ENCODE measurements at regions not wholly inside any gene's neighbourhood (a gene's known extent, or its start where the extent isn't known, plus 50 kb on each side); places are given as distances from the start of the nearest gene placed in this dataset.

DNA sequence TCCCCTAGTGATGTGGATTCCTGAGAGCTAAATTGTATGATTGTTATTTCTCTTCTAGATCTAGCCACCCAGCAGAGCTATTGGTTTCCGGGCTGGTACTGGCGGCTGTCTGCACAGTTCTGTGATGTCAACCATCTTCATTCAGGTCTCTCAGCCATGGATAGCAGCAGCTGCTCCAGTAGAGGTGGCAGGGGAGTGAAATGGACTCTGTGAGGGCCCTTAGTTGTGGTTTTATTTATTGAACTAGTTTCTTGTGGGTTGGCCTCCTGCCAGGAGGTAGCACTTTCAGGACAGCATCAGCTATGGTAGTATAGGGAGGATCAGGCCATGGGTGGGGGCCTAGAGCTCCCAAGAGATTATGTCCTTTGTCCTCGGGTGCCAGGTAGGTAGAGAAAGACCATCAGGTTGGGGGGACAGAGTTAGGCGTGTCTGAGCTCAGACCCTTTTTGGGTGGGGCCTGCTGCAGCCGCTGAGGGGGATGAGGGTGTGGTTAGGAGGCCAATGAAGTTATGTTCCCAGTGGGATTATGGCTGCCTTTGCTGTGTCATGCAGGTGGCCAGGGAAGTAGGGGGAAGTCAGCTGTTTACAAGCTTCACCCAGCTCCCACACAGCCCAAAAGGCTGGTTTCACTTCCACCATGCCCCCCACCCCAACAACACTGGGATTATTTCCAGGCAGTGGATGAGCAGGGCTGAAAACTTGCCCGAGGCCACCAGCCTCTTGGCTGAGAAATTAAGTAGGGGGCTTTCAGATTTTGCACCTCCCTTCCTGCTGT is 55.1 kb upstream of the RGS4 start:
- no peak for FAIRE-seq
- no peaks in the 10 kb centered on the region for H3K27me3 ChIP-seq (ENCODE audit: control insufficient read depth, insufficient read depth, low read length)
- no peak for DNase-seq (ENCODE audit: low read depth)

GRCh38 chr1:163006051-163006834 is 62.9 kb upstream of the RGS4 start:
- DNase-seq (ENCODE audit: low read depth) (no peak), FAIRE-seq (no peak)
- TF ChIP-seq, protein P1, sequence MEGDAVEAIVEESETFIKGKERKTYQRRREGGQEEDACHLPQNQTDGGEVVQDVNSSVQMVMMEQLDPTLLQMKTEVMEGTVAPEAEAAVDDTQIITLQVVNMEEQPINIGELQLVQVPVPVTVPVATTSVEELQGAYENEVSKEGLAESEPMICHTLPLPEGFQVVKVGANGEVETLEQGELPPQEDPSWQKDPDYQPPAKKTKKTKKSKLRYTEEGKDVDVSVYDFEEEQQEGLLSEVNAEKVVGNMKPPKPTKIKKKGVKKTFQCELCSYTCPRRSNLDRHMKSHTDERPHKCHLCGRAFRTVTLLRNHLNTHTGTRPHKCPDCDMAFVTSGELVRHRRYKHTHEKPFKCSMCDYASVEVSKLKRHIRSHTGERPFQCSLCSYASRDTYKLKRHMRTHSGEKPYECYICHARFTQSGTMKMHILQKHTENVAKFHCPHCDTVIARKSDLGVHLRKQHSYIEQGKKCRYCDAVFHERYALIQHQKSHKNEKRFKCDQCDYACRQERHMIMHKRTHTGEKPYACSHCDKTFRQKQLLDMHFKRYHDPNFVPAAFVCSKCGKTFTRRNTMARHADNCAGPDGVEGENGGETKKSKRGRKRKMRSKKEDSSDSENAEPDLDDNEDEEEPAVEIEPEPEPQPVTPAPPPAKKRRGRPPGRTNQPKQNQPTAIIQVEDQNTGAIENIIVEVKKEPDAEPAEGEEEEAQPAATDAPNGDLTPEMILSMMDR (IDR thresholded peaks at IDR 0.05; ENCODE audit: insufficient read depth, low read length, severe bottlenecking), result no peak
- Histone ChIP-seq H3K36me3 (ENCODE audit: control insufficient read depth, insufficient read depth, low read length) (no peaks in the 10 kb centered on the region), H3K27me3 (ENCODE audit: control insufficient read depth, insufficient read depth, low read length) (no peaks in the 10 kb centered on the region), H3K4me3 (ENCODE audit: low read depth, low read length) (no peak overlapping the region)

More for the DNA sequence above, 55.1 kb upstream of the RGS4 start:
- no peak overlapping the region for H3K4me3 ChIP-seq (ENCODE audit: low read depth, low read length)
- H3K36me3 ChIP-seq (ENCODE audit: control insufficient read depth, insufficient read depth, low read length), result no peaks in the 10 kb centered on the region
- TF ChIP-seq, protein P1 (IDR thresholded peaks at IDR 0.05; ENCODE audit: insufficient read depth, low read length, severe bottlenecking), result no peak

DNA sequence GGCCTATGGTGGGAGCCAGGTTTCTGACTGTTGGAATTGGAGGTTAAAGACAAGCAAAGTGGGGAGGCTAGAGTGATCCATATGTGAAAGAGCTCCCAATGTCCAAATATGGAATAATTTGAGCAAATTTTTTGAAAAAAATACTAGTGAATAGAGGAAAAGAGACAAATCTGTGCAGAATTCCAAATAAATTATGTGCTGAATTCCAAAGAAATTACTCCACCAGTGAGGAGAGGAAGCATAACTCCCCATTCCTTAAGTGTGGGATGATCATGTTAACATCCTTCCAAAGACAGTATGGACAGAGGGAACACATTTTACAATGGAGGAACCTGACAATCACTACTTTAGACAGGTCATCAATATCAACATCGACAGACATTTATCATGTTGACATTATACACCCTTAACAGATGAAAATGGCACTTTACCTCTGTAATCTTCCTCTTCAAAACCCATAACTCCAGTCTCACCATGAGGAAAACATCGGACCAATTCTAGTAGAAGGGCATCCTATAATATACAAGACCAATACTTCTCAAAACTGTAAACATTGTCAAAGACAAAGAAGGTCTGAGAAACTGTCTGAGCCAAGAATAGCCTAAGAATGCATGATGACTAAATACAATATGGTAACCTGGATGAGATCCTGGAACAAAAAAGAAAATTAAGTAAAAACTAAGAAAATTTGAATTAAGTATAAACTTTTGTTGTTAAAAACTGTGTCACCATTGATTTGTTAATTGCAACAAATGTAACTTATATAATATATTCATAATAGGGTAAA is 71.5 kb upstream of the RGS4 start:
- Histone ChIP-seq H3K36me3 (ENCODE audit: control insufficient read depth, insufficient read depth, low read length) (no peaks in the 10 kb centered on the region), H3K27me3 (ENCODE audit: control insufficient read depth, insufficient read depth, low read length) (no peaks in the 10 kb centered on the region), H3K4me3 (ENCODE audit: low read depth, low read length) (no peak overlapping the region)
- TF ChIP-seq, protein P1 (IDR thresholded peaks at IDR 0.05; ENCODE audit: insufficient read depth, low read length, severe bottlenecking), result no peak
- no peak for DNase-seq (ENCODE audit: low read depth)
- FAIRE-seq, result no peak

GRCh38 chr1:162996261-162996660 is 72.9 kb upstream of the RGS4 start:
- FAIRE-seq (no peak), DNase-seq (ENCODE audit: low read depth) (no peak)
- Histone ChIP-seq H3K36me3 (ENCODE audit: control insufficient read depth, insufficient read depth, low read length) (no peaks in the 10 kb centered on the region), H3K27me3 (ENCODE audit: control insufficient read depth, insufficient read depth, low read length) (no peaks in the 10 kb centered on the region), H3K4me3 (ENCODE audit: low read depth, low read length) (no peak overlapping the region)
- TF ChIP-seq, protein P1 (IDR thresholded peaks at IDR 0.05; ENCODE audit: insufficient read depth, low read length, severe bottlenecking), result no peak

DNA sequence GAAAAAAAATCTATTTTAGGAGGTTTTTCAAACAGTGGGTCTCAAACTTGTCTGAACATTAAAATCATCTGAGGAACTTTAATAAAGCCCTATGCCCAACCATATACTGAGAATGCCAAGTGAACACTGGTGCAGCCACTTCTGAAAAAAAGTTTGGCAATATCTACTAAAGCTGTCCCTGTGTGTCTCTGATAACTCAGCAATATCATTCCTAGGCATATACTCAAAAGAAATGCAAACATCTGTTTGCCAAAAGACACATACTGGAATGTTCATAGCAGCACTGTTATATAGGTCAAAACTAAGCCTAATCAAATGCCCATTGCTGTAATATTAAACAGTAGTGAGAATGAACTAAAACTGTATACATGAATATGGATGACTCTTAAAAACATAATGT is 74.2 kb upstream of the RGS4 start:
- no peaks in the 10 kb centered on the region for H3K36me3 ChIP-seq (ENCODE audit: control insufficient read depth, insufficient read depth, low read length)
- H3K4me3 ChIP-seq (ENCODE audit: low read depth, low read length), result no peak overlapping the region
- DNase-seq (ENCODE audit: low read depth) (no peak), FAIRE-seq (no peak)
- TF ChIP-seq, protein P1 (IDR thresholded peaks at IDR 0.05; ENCODE audit: insufficient read depth, low read length, severe bottlenecking), result no peak
- H3K27me3 ChIP-seq (ENCODE audit: control insufficient read depth, insufficient read depth, low read length), result no peaks in the 10 kb centered on the region

All from bronchial epithelial cell (primary cell).